ENCODE measurements at regions not wholly inside any gene's neighbourhood (a gene's known extent, or its start where the extent isn't known, plus 50 kb on each side); places are given as distances from the start of the nearest gene placed in this dataset.

GRCh38 chr14:58836303-58836974, 198.7 kb downstream of the DACT1 start:
- in situ Hi-C loops (cut with MboI; ENCODE audit: low sequenced_read_pairs), result no loop called here

GRCh38 chr14:58839233-58839632, 201.5 kb downstream of the DACT1 start:
- in situ Hi-C loops (cut with MboI; ENCODE audit: low sequenced_read_pairs), result no loop called here

- in situ Hi-C loops (cut with MboI; ENCODE audit: low sequenced_read_pairs), result no loop called here
Measured at GRCh38 chr14:58844544-58844943, 206.8 kb downstream of the DACT1 start.

GRCh38 chr14:58846682-58847465, 209.1 kb downstream of the DACT1 start:
- in situ Hi-C loops (cut with MboI; ENCODE audit: low sequenced_read_pairs), result no loop called here

GRCh38 chr14:58848365-58848764, 210.6 kb downstream of the DACT1 start:
- in situ Hi-C loops (cut with MboI; ENCODE audit: low sequenced_read_pairs), result no loop called here

- in situ Hi-C loops (cut with MboI; ENCODE audit: low sequenced_read_pairs), result no loop called here
Measured at GRCh38 chr14:58849601-58850000, 211.8 kb downstream of the DACT1 start.

- in situ Hi-C loops (cut with MboI; ENCODE audit: low sequenced_read_pairs), result no loop called here
Measured at GRCh38 chr14:58850011-58850410, 212.2 kb downstream of the DACT1 start.

- in situ Hi-C loops (cut with MboI; ENCODE audit: low sequenced_read_pairs), result no loop called here
Measured at GRCh38 chr14:58861586-58861985, 223.8 kb downstream of the DACT1 start.

GRCh38 chr14:58862416-58863160, 224.8 kb downstream of the DACT1 start:
- in situ Hi-C loops (cut with MboI; ENCODE audit: low sequenced_read_pairs), result no loop called here

- in situ Hi-C loops (cut with MboI; ENCODE audit: low sequenced_read_pairs), result no loop called here
Measured at GRCh38 chr14:58863661-58864345, 226.0 kb downstream of the DACT1 start.

- in situ Hi-C loops (cut with MboI; ENCODE audit: low sequenced_read_pairs), result no loop called here
Measured at GRCh38 chr14:58864751-58865513, 227.2 kb downstream of the DACT1 start.

GRCh38 chr14:58865514-58866281, 227.9 kb downstream of the DACT1 start:
- in situ Hi-C loops (cut with MboI; ENCODE audit: low sequenced_read_pairs), result no loop called here

- in situ Hi-C loops (cut with MboI; ENCODE audit: low sequenced_read_pairs), result no loop called here
Measured at GRCh38 chr14:58866391-58866790, 228.6 kb downstream of the DACT1 start.

- in situ Hi-C loops (cut with MboI; ENCODE audit: low sequenced_read_pairs), result no loop called here
Measured at GRCh38 chr14:58870961-58871360, 233.2 kb downstream of the DACT1 start.

- in situ Hi-C loops (cut with MboI; ENCODE audit: low sequenced_read_pairs), result no loop called here
Measured at GRCh38 chr14:58871573-58871972, 233.8 kb downstream of the DACT1 start.

GRCh38 chr14:58872061-58872460, 234.3 kb downstream of the DACT1 start:
- in situ Hi-C loops (cut with MboI; ENCODE audit: low sequenced_read_pairs), result no loop called here

- in situ Hi-C loops (cut with MboI; ENCODE audit: low sequenced_read_pairs), result no loop called here
Measured at GRCh38 chr14:58873228-58873953, 235.6 kb downstream of the DACT1 start.

GRCh38 chr14:58875613-58876012, 237.9 kb downstream of the DACT1 start:
- in situ Hi-C loops (cut with MboI; ENCODE audit: low sequenced_read_pairs), result no loop called here

GRCh38 chr14:58876608-58877007, 238.8 kb downstream of the DACT1 start:
- in situ Hi-C loops (cut with MboI; ENCODE audit: low sequenced_read_pairs), result no loop called here
